K562 (cell line): ENCODE measurements at regions not wholly inside any gene's neighbourhood (a gene's known extent, or its start where the extent isn't known, plus 50 kb on each side); places are given as distances from the start of the nearest gene placed in this dataset.

Experiments
- CCAR2 ChIP-seq: fragments of 200-400 bp; formaldehyde crosslinking; IDR thresholded peaks from 2 replicates; pipeline ENCODE4 v1.6.1; 2017; ENCODE audit warnings: mild to moderate bottlenecking, low read depth, low read length
- CHD1 ChIP-seq: fragments of 200-600 bp; sonication (generic); IDR thresholded peaks from one replicate; pipeline ENCODE4 v1.6.1; 2012; ENCODE audit warnings: mild to moderate bottlenecking, moderate library complexity, low read length, inconsistent platforms
- IRF9 ChIP-seq: fragments of 450-650 bp; IDR thresholded peaks from 2 replicates; pipeline ENCODE4 v1.6.1; 2016; ENCODE audit warnings: missing biosample characterization, missing genetic modification characterization
- MGA ChIP-seq: fragments of 450-650 bp; IDR thresholded peaks from 2 replicates; pipeline ENCODE4 v1.6.1; 2016; ENCODE audit warnings: mild to moderate bottlenecking, moderate library complexity
- RBM34 ChIP-seq: fragments of 200-400 bp; formaldehyde crosslinking; IDR thresholded peaks from 2 replicates; pipeline ENCODE4 v1.6.1; 2018; ENCODE audit warnings: low read length, borderline replicate concordance; ENCODE audit not compliant: insufficient read depth
- RNF219 ChIP-seq: fragments of 250-450 bp; sonication (Bioruptor Pico); IDR thresholded peaks from 2 replicates; pipeline ENCODE4 v1.5.0; 2022; ENCODE audit warnings: mild to moderate bottlenecking
- SMARCA4 ChIP-seq: fragments of 450-650 bp; IDR thresholded peaks from 2 replicates; pipeline ENCODE4 v1.6.1; 2016
- ZNF444 ChIP-seq: fragments of 250-450 bp; sonication (Bioruptor Pico); IDR thresholded peaks from 2 replicates; pipeline ENCODE4 v1.4.0; 2020; ENCODE audit warnings: mild to moderate bottlenecking, moderate library complexity
- ZNF449 ChIP-seq: fragments of 250-450 bp; sonication (Bioruptor Pico); IDR thresholded peaks from 2 replicates; pipeline ENCODE4 v1.8.0; 2022; ENCODE audit warnings: moderate library complexity, mild to moderate bottlenecking, inconsistent platforms
- ZNF511 ChIP-seq: sonication (generic); formaldehyde crosslinking; IDR thresholded peaks from 2 replicates; pipeline ENCODE4 v1.8.0; 2022; ENCODE audit warnings: mild to moderate bottlenecking, missing genetic modification reagents

GRCh38 chr9:94166236-94166975, 82.1 kb downstream of the PTPDC1 start (continued):
- TF ChIP-seq IRF9 (tag) (no peak), MGA (no peak; the same call in none of the 2 replicates), CHD1 (peak; percentile 95), RBM34 (no peak), ZNF444 (CRISPR knock-in tag) (peak; percentile 57; the same call in 1 of the 2 replicates), CCAR2 (no peak), SMARCA4 (no peak), ZNF511 (CRISPR knock-in tag) (peak; percentile 78; the same call in 1 of the 2 replicates), RNF219 (CRISPR knock-in tag) (no peak), ZNF449 (CRISPR knock-in tag) (no peak)
